ENCODE measurements at regions not wholly inside any gene's neighbourhood (a gene's known extent, or its start where the extent isn't known, plus 50 kb on each side); places are given as distances from the start of the nearest gene placed in this dataset.

GRCh38 chr7:19213746-19214145 is 68.5 kb upstream of the FERD3L start:
- Histone ChIP-seq H4K8ac (ENCODE audit: low read depth in 2 of 2, low read length in 2 of 2) (no peak overlapping the region), H3K36me3 (ENCODE audit: control insufficient read depth, insufficient read depth, low read length) (no peaks in the 10 kb centered on the region), H2BK15ac (ENCODE audit: low read depth, low read length) (no peak overlapping the region), H3K4me2 (ENCODE audit: low read depth, low read length) (no peak overlapping the region), H3K4me3 (ENCODE audit: insufficient read depth, low read depth, low read length) (no peak overlapping the region), H3K4ac (ENCODE audit: low read depth, low read length) (no peak overlapping the region), H4K91ac (ENCODE audit: insufficient read depth, low read depth, low read length) (no peak overlapping the region), H3K9me3 (ENCODE audit: control insufficient read depth, insufficient read depth, low read length) (no peaks in the 10 kb centered on the region; the same call in 1 of the 2 replicates), H4K20me1 (ENCODE audit: insufficient read depth, low read length) (no peaks in the 10 kb centered on the region), H3K9me1 (ENCODE audit: insufficient read depth, low read length) (no peaks in the 10 kb centered on the region), H4K5ac (ENCODE audit: low read depth, low read length) (no peak overlapping the region), H3K18ac (ENCODE audit: low read depth, low read length) (no peak overlapping the region), H3K79me1 (ENCODE audit: low read depth in 1 of 2, low read length in 2 of 2) (no peaks in the 10 kb centered on the region), H2AK9ac (replicated peaks; ENCODE audit: low read depth, low read length, poor library complexity) (no peak overlapping the region), H3K23ac (ENCODE audit: low read depth, low read length) (no peak overlapping the region), H3K27ac (ENCODE audit: insufficient read depth, low read length) (no peak overlapping the region), H2BK120ac (ENCODE audit: low read depth, low read length) (no peak overlapping the region), H3K56ac (ENCODE audit: extremely low read depth, insufficient read depth, low read length) (no peak overlapping the region), H2BK5ac (ENCODE audit: low read depth, low read length, poor library complexity, severe bottlenecking) (no peak overlapping the region), H2AK5ac (ENCODE audit: low read depth, low read length) (no peak overlapping the region), H3K14ac (replicated peaks; ENCODE audit: low read depth, low read length) (no peak overlapping the region), H3K9ac (ENCODE audit: low read depth, low read length) (no peak overlapping the region), H2AFZ (replicated peaks; ENCODE audit: low read length, poor library complexity) (no peak overlapping the region), H2BK20ac (ENCODE audit: low read depth, low read length) (no peak overlapping the region), H3K4me1 (ENCODE audit: control insufficient read depth, insufficient read depth, low read length) (no peaks in the 10 kb centered on the region; the same call in 1 of the 2 replicates), H3K27me3 (ENCODE audit: control insufficient read depth, insufficient read depth, low read length) (no peaks in the 10 kb centered on the region)
- CTCF ChIA-PET = no interaction called here
- WGBS, 2 experiments (ENCODE audit: extremely low coverage in 2 of 2, insufficient read length in 1 of 2) = no CpG with 5 or more reads among the region's 6 CpGs
- dilution Hi-C loops (cut with HindIII; ENCODE audit: low sequenced_read_pairs, unreplicated experiment) = no loop called here
- TF ChIP-seq NFE2L2 (IDR thresholded peaks at IDR 0.05; ENCODE audit: low read depth, low read length) = no peak
- TF ChIP-seq, protein P1, sequence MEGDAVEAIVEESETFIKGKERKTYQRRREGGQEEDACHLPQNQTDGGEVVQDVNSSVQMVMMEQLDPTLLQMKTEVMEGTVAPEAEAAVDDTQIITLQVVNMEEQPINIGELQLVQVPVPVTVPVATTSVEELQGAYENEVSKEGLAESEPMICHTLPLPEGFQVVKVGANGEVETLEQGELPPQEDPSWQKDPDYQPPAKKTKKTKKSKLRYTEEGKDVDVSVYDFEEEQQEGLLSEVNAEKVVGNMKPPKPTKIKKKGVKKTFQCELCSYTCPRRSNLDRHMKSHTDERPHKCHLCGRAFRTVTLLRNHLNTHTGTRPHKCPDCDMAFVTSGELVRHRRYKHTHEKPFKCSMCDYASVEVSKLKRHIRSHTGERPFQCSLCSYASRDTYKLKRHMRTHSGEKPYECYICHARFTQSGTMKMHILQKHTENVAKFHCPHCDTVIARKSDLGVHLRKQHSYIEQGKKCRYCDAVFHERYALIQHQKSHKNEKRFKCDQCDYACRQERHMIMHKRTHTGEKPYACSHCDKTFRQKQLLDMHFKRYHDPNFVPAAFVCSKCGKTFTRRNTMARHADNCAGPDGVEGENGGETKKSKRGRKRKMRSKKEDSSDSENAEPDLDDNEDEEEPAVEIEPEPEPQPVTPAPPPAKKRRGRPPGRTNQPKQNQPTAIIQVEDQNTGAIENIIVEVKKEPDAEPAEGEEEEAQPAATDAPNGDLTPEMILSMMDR (conservative IDR thresholded peaks at IDR 0.05; ENCODE audit: low read depth, low read length) = no peak
- BruUV-seq (replicated peaks) = no TSS peak
- in situ Hi-C loops (cut with MboI; ENCODE audit: low sequenced_read_pairs) = no loop called here
- POLR2A ChIA-PET (ENCODE audit: unreplicated experiment) = no interaction called here
- ATAC-seq (ENCODE audit: low read depth) = no peak
- intact Hi-C loops (cut with micrococcal nuclease) = loop anchor here (5.0 kb wide), 1 partner anchor 189 kb away; no protein-coding TSS in a partner anchor
- DNase-seq = no peak
